Left cardiac atrium (tissue), 4 donors: ENCODE measurements at regions not wholly inside any gene's neighbourhood (a gene's known extent, or its start where the extent isn't known, plus 50 kb on each side); places are given as distances from the start of the nearest gene placed in this dataset.

Experiments used
- ATAC-seq, 2 donors: fragments of 200-7000 bp; cut with Tn5 transposase; one replicate each; pipeline ENCODE4 v1.9.1; 2020; ENCODE audit warnings: mild to moderate bottlenecking in 2 of 2, moderate library complexity in 2 of 2
- DNase-seq: peaks from one replicate; pipeline ENCODE4 v3.0.0-alpha.2; 2020
- intact Hi-C, 2 donors: fragments of 100-400 bp; cut with DNase I; formaldehyde crosslinking; loops; one replicate each; pipeline versions ENCODE4 v1.14.1 to v1.15.1; 2022 to 2023
- donor health status: DM: no; HTN: yes; CAD: no.
- donor health status: DM: no; HTN: yes; CAD: no; lungs with severe emphysema.
- donor health status: DM: yes; HTN: yes; CAD: no.
- donor health status: Dilated cardiomyopathy.

DNA sequence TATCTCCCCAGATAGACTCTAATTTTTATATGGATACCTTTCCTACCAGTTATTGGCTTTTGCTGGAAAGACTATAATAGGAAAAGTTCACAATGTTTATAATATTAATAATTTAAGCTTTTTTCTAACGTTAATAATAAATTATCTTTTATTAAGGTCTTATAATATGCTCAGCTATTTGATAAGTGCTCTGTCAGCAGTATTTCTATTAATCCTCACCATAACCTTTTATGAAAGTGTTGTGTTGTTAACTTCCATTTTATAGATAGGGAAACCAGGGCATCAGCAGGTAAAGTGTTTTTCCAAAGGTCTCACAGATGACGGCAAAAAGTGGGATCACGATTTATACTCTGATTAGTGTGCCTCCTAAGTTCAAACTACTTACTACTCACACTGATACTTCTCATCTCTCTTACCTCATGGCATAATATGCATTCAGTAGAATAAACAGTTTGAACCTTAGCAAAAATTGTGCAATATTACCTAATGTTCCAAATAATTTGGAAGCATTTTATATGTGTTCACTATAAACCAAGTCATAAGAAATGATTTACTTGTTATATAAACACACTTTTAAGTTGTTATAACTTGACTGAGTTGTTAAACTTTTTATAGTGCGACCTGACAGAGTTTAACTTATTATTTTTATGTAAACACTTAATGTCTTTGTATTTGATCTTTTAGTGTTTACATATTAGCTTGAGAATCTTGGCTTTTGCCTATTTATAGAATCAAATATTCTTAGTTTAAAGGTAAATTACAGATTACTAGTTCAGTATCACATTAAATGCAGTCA is 274.9 kb upstream of the DCBLD2 start:
- intact Hi-C loops: no loop called here
- no peak for DNase-seq
- ATAC-seq: no peak

DNA sequence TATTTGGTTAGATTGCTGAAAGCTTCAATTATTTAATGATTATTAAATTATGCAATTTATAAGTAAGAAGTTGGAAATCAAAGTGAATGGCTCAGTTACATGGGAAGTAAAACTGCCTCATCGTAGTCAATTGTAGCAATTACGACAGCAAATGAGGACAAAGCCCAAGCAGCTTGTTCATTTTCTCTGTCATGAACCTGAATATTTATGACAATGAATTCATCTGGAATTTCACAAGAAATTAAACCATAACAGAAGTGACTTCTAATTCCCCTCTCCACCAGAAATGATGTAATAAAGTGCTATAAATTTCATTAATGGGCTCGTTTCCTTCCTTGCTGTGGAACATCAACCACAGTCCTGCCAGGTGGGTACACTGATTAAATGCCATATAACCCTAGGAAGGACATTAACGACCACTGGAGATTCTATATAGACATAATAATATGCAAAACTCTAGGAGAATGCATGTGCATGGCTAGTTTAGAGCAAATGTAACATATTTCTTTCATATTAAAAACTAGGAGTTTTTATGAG is 273.8 kb upstream of the DCBLD2 start:
- intact Hi-C loops: no loop called here
- ATAC-seq: no peak
- no peak for DNase-seq

DNA sequence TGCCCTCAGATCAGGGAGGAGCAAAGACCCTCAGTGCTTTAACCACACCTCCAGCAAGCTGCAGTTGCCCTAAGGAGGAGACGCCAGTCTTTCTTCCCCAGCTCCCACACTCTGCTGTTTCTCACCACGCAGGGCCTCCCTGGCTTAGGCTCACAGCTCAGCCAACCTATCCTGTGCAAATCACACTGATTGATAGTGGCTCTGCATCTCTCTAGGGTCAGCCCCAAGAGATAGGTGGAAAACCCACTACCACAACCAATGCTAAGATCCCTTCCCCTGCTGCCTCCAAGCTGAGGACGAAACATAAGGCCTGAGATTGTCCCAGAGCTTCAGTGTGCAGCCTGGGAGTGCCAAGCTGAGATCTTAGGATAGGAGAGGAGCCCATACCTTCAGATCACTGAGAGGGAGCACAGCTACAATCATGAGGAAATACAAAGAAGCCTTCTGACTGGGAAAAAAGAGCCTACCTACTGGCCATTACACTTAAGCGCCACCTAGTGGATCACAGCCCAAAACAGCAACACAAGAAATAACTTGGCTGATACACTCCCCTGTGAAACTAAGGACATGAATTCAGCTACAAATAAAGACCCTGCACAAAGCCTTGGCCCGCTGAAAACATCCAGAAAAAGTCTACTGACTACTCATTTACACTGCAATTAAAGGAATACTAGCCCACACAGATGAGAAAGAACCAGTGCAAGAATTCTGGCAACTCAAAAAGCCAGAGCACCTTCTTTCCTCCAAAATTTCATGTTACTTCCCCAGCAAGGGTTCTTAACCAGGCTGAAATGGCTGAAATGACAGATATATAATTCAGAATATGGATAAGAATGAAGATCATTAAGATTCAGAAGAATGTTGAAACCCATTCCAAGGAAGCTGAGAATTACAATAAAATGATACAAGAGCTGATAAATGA is 271.5 kb upstream of the DCBLD2 start:
- intact Hi-C loops: no loop called here

DNA sequence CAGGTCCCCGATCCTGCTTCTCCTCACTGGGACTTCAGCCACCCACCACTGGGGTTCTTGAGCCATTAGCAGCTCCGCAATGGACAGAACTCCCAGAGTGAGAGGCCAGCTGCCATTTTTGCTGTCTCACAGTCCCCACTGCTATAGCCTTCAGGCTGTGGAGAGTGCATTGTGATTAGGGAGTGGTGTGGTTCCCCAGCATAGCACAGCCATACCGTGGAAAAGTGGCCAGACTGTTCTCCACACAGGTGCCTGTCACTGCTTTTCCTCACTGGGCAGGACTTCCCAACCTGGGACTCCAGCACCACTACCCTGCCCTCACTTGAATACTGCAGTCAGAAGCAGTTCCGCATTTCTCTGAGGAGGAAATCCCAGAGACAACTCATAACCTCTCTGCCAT is 270.3 kb upstream of the DCBLD2 start:
- DNase-seq: no peak
- intact Hi-C loops: no loop called here
- no peak for ATAC-seq

More for the DNA sequence above, 271.5 kb upstream of the DCBLD2 start:
- ATAC-seq (no peak), DNase-seq (peak; percentile 46)

DNA sequence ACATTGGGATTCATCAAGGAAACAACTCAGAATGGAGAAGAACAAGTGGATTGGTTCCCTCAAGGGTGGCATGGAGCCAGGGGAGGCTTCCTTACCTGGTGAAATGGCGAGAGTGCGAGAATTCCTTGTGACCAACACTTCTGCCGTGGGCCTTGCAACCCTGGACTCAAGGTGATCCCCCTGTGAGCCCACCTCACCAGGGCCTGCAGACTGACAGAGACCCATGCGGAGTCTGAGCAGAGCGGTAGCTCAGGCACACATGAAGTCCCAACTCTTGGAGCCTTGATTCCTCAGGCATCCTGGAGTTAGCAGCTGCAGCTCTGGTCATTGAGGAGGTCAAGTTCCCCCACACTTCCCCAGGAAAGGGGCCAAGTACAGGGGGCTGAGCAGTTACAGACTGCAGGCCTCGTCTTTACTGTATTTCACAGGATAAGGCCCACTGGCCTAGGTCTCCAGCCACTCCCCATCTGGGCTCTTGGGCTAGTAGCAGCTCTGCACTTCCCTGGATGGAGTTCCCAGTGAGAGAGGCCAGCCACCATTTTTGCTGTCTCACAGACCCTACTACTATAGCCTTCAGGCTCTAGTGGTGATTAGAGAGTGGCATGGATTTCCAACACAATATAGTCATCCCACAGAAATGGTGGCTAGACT is 269.5 kb upstream of the DCBLD2 start:
- ATAC-seq: no peak
- DNase-seq: no peak
- intact Hi-C loops: no loop called here

DNA sequence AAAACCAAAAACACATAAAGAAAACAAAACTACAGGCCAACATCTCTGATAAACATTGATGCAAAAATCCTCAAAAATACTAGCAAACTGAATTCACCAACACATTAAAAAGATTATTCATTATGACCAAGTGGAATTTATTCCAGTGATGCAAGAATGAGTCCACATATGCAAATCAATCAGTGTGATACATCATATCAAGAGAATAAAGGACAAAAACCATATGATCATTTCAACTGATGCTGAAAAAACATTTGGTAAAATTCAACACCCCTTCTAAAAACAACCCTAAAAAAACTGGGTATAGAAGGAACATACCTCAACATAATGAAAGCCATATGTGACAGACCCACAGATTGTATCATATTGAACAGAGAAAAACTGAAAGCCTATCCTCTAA is 265.6 kb upstream of the DCBLD2 start:
- intact Hi-C loops: no loop called here
- no peak for DNase-seq

DNA sequence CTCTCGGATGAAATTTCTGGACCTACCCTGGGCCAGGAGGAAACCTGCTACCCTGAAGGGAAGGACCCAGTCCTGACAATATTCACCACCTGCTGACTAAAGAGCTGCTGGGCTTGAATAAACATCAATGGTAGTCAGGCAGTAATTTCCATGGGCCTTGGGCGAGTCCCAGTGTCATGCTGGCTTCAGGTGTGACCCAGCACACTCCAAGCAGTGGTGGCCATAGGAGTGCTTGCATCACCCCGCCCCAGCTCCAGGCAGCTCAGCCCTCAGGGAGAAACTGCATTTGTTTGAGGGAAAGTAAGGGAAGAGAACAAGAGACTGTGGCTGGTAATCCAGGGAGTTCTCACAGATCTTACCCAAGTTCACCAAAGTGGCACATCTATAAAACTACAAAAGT is 261.8 kb upstream of the DCBLD2 start:
- DNase-seq: no peak
- intact Hi-C loops: no loop called here
- ATAC-seq: no peak

More for the DNA sequence above, 265.6 kb upstream of the DCBLD2 start:
- ATAC-seq: no peak

DNA sequence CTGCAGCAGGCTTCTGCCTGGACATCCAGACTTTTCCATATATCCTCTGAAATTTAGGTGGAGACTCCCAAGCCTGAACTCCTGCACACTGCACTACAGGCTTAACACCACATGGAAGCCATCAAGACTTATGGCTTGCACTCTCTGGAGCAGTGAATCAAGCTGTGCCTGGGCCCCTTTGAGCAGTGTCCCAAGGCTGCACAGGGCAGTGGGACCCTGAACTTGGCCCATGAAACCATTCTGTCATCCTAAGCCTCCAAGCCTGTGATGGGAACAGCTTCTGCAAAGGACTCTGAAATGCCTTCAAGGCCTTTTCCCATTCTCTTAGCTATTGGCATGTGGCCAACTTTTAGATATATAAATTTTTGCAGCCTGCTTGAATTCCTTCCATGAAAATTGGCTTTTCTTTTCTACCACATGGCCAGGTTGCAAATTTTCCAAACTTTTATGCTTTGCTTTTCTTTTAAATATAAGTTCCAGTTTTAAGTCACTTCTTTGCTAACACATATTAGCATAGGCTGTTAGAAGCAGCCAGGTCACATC is 257.8 kb upstream of the DCBLD2 start:
- DNase-seq (no peak), ATAC-seq (no peak)
- intact Hi-C loops: no loop called here

DNA sequence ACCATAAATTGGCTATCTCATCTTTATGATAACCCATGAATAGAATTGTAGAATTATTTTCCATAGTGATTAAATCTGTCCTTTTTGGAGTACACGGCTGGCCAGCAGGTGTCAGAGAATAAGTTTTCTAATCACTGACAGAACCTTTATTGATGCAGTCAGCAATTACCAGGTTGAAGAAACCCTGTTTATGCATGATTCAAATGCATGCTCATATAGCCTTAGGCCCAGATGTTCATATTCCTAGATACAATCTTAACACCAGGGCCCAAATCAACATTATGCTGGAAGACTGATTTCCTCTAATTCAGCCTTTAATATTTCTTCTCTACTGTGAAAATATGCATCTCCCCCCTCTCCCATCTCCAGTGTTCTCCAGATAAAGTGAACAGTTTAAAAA is 243.5 kb upstream of the DCBLD2 start:
- intact Hi-C loops: no loop called here
- ATAC-seq: no peak
- DNase-seq: no peak

DNA sequence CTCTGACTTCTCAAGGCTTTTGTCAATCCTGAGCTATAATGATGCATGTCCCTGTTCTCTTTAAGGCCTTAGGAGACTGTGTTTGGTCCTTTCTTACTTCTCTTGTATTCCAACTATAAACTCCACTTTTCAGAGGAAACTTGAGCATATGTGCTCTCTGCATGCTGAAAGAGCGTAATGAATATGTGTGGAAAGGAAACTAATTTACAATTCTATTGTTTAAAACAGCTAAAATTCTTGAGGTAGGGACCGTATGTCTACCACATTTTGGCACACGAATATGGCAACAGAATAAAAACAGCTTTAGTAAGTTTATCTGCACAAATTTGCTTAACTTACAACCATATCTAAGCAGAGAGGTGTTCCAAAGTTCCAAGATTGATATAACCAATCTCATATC is 242.0 kb upstream of the DCBLD2 start:
- intact Hi-C loops: no loop called here

DNA sequence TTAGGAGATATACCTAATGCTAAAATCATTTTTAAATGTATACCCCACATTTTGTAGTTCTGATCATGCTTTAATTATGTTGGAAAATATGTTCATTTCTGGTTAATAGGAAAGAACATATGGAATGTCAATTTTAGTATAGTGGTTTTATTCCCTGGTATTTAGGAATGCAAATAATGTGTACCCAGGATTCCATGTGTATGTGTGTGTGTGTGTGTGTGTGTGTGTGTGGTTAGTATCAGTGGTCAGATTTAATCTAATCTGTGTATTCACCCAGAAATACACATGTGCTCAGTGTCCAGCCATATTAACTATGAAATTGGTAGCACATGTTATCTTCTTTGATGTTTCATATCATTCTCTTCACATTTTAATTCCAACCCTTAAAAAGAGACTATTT is 233.5 kb upstream of the DCBLD2 start:
- ATAC-seq (no peak), DNase-seq (no peak)
- intact Hi-C loops: no loop called here

More for the DNA sequence above, 242.0 kb upstream of the DCBLD2 start:
- no peak for ATAC-seq
- no peak for DNase-seq

DNA sequence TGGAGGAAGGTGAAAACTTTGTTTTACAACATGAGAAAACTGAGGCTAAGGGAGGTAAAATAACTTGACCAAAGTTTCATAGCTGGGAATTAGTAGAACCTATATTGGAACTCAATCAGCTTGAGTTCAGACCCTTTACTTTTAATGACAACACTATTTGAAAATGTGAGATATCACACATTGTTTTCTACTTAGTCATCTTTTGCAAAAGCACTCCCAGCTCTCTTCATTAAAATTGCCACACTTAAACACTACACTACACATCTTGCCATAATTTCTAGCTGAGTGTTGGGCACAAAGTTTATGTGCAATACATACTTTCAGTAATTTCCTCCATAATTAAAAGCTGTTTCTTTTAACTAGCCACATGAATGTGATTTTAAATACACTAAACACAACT is 230.4 kb upstream of the DCBLD2 start:
- DNase-seq: no peak
- intact Hi-C loops: no loop called here
- no peak for ATAC-seq

DNA sequence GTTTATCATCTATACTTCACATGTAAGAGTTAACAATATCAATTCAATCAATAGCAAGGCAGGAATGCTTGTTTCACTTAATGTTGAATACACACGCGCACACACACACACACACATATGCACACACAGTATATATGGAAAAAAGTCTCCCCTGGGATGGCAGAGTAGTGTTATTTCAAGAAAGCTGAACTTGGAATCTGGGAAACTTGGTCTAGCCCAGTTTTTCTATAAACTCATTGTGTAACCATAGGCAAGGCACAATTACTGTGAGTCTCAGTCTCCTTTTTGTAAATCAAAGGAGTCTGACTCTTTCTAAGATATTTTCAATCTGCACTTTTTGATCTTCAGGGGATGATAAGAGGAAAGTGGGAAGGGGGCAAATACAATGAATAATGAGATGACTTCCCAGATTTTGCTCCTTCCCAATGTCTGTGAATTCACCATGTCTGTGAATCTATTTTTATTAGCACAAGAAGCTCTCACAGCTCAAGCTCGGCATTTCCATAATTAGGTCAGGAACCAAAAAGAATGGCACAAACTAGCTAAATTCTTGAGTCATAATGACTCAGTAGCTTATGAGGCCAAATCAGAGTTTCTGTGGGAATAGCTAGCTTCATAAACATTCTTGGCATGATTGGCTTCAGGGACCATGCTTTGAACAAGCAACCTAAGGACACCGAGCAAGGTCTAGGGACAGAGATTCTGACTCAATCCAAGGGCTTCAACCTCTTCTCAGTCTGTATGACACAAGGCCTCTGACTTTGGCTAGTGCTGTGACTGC is 227.4 kb upstream of the DCBLD2 start:
- ATAC-seq: peak; percentile 55 to 90

DNA sequence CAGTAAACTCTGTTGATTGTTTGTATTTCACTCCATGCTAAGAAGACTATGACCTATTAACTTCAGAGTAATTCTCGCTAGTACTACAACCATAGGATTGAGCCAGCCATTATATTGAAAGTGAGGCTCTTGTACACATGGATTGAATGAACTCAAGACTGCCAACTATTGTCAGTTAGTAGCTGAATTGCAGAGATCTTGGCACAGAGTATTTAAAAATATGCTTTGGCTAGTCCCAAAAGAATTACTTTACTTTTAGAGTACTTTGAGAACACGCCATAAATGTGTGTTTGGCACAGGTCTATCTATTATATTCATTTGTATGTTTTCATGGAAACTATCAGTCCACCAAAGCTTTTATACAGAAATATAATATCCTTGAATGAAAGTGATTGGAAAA is 226.7 kb upstream of the DCBLD2 start:
- DNase-seq (no peak), ATAC-seq (no peak)
- intact Hi-C loops: no loop called here

More for the DNA sequence above, 227.4 kb upstream of the DCBLD2 start:
- intact Hi-C loops: no loop called here
- DNase-seq: no peak

DNA sequence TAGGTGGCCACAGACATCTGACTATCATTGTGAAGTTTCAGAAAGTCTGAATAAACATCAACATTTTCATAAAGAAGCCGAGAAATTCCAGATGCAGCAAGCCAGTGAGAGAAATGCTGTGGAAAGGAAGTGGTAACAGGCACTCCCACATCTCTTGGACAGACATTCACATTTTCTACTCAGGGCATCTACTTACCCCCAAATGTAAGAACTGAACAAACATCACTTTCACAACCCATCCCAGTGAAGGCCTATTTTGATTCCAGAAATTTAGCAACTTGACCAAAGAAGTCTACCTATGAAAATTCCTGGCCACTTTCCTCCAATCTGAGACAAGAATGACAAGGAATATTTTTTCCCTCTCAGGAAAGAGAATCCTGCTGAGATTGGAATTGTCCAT is 224.8 kb upstream of the DCBLD2 start:
- intact Hi-C loops: no loop called here
- DNase-seq: no peak
- peak in 1 of 2 donors; percentile 23 for ATAC-seq

DNA sequence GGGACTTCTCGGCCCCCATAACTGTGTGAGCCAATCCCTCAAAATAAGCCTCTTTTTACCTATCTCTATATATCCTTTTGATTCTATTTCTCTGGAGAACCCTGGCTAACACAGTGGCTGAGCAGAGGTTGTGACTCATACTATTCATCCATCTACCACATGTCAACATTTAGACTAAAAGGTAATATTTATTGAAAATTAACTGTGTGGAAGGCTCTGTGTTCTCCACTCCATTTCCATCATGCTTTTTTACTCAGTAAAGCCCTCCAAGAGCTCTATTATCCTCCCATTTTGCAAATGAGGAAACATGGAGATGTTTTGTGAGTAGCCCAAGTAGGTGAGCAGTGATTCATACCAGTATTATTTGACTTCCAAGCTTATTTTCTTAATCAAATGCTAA is 217.9 kb upstream of the DCBLD2 start:
- intact Hi-C loops: no loop called here
- ATAC-seq (no peak), DNase-seq (no peak)

DNA sequence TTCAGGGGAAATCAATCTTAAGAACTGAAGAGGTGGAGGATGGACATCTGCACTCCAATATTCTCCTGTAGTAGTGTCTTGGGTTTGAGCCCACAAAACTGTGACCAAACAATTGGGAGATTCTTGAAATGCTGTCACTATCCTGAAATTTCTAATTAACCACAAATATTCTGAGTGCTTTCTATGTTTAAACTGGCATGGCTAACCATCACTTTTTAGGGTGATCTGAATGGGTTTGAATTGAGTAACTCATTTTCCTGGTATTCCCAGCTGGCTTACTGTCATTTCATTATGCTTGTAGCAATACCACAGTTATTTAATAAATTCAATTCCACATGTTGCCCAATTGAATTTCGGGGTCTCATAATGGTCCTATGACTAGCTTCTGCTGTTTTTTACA is 216.9 kb upstream of the DCBLD2 start:
- no peak for DNase-seq
- no peak for ATAC-seq
- intact Hi-C loops: no loop called here

DNA sequence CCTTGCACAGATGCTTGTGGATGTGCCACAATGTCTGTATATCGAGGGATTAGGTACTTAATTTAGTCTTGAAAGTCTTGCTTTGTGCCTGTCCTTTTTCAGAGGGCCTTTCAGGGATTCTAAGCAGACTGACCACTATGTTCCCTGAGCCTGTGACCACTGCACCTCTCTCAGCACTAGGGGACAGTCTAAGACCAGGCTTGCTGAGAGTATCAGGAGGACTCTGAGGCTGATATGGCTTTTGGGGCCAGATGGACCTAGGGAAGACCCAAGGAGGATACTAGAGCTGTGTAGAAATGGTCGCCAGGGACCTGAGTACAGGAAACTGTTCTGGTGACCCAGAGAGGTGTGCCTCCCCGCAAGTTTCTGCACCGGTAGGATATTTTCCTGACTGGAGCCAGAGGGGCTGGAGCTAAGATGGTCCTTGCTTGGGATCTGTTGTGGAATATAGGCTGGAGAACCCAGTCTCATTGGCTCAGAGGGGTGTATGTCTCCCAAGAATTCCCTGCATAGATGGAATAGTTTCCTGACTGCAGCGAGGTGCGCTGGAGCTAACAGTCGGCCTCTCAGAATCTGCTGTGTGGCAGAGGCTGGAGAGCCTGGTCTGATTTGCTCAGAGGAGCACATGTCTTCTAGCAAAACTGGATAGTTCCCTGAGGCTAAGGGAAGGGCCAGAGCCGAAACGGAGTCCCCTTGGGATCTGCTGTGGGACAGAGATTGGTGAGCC is 213.2 kb upstream of the DCBLD2 start:
- DNase-seq (no peak), ATAC-seq (no peak)
- intact Hi-C loops: no loop called here
